Activated CD4-positive, alpha-beta T cell treated with anti-CD3 and anti-CD28 coated beads, Interleukin-10, Interleukin-2, amounts not matched to agents 100 ng/mL and 50 ng/mL, durations not matched to agents 16 hours and 8 hours (primary cell): ENCODE measurements at regions not wholly inside any gene's neighbourhood (a gene's known extent, or its start where the extent isn't known, plus 50 kb on each side); places are given as distances from the start of the nearest gene placed in this dataset.

Experiments
- DNase-seq: peaks from one replicate; pipeline ENCODE4 v3.0.0-alpha.2; 2020

GRCh38 chr12:87320724-87321123 is 708.5 kb downstream of the C12orf50 start:
- DNase-seq = no peak

- DNase-seq = no peak
These were observed 711.9 kb downstream of the C12orf50 start for GRCh38 chr12:87317302-87317701.

GRCh38 chr12:87311206-87311605 is 718.0 kb downstream of the C12orf50 start:
- DNase-seq = no peak

GRCh38 chr12:87310126-87310525 is 719.1 kb downstream of the C12orf50 start:
- DNase-seq = no peak

- no peak for DNase-seq
These were observed 723.7 kb downstream of the C12orf50 start for GRCh38 chr12:87305481-87305880.

GRCh38 chr12:87304406-87304805 is 724.8 kb downstream of the C12orf50 start:
- no peak for DNase-seq

- DNase-seq = no peak
These were observed 725.7 kb downstream of the C12orf50 start for GRCh38 chr12:87303396-87304012.

GRCh38 chr12:87302126-87302745 is 727.0 kb downstream of the C12orf50 start:
- no peak for DNase-seq

GRCh38 chr12:87290505-87290904 is 738.7 kb downstream of the C12orf50 start:
- DNase-seq = no peak

- DNase-seq = no peak
These were observed 745.3 kb downstream of the C12orf50 start for GRCh38 chr12:87283886-87284285.

GRCh38 chr12:87283111-87283510 is 746.1 kb downstream of the C12orf50 start:
- no peak for DNase-seq

GRCh38 chr12:87280893-87281292 is 748.3 kb downstream of the C12orf50 start:
- DNase-seq = no peak

- DNase-seq = no peak
These were observed 748.8 kb downstream of the C12orf50 start for GRCh38 chr12:87280356-87280755.

- peak; percentile 2 for DNase-seq
These were observed 754.5 kb downstream of the C12orf50 start for GRCh38 chr12:87274594-87275245.

GRCh38 chr12:87272851-87273250 is 756.4 kb downstream of the C12orf50 start:
- DNase-seq = no peak

GRCh38 chr12:87270919-87271318 is 758.3 kb downstream of the C12orf50 start:
- DNase-seq = no peak

GRCh38 chr12:87266305-87266704 is 762.9 kb downstream of the C12orf50 start:
- DNase-seq = no peak

- DNase-seq = no peak
These were observed 769.8 kb downstream of the C12orf50 start for GRCh38 chr12:87259391-87259790.

GRCh38 chr12:87254381-87255030 is 774.7 kb downstream of the C12orf50 start:
- DNase-seq = no peak

- no peak for DNase-seq
These were observed 776.0 kb downstream of the C12orf50 start for GRCh38 chr12:87253157-87253556.

GRCh38 chr12:87246726-87247125 is 782.5 kb downstream of the C12orf50 start:
- DNase-seq = no peak

- DNase-seq = no peak
These were observed 790.7 kb downstream of the C12orf50 start for GRCh38 chr12:87238466-87238865.

GRCh38 chr12:87234898-87235297 is 794.3 kb downstream of the C12orf50 start:
- DNase-seq = no peak

- no peak for DNase-seq
These were observed 795.5 kb downstream of the C12orf50 start for GRCh38 chr12:87233671-87234070.
